ENCODE measurements at regions not wholly inside any gene's neighbourhood (a gene's known extent, or its start where the extent isn't known, plus 50 kb on each side); places are given as distances from the start of the nearest gene placed in this dataset.

GRCh38 chr5:111649516-111649915 lies 107.5 kb downstream of the NREP start:
- Histone ChIP-seq H3K9ac (ENCODE audit: low read length) (no peak overlapping the region), H3K27me3 (ENCODE audit: insufficient read depth, low read length) (no peaks in the 10 kb centered on the region), H3K4me1 (ENCODE audit: insufficient read depth, low read length) (no peaks in the 10 kb centered on the region), H4K20me1 (ENCODE audit: insufficient read depth, low read length) (no peaks in the 10 kb centered on the region), H2AFZ (ENCODE audit: low read depth, low read length) (no peak overlapping the region), H3K36me3 (ENCODE audit: insufficient read depth, low read length) (no peaks in the 10 kb centered on the region), H3K79me2 (ENCODE audit: insufficient read depth, low read length) (no peaks in the 10 kb centered on the region), H3K9me3 (ENCODE audit: insufficient read depth, low read depth, low read length) (no peaks in the 10 kb centered on the region), H3K4me3 (ENCODE audit: insufficient read depth, low read depth, low read length) (no peak overlapping the region), H3K27ac (ENCODE audit: low read depth, low read length) (no peak overlapping the region), H3K4me2 (ENCODE audit: low read length) (no peak overlapping the region)
- no peaks in the 10 kb centered on the region for H3K27me3 Mint-ChIP-seq (ENCODE audit: low read depth, unreplicated experiment)
- H3K9me3 Mint-ChIP-seq (ENCODE audit: unreplicated experiment): no peaks in the 10 kb centered on the region
- no peak for TF ChIP-seq CTCF (IDR thresholded peaks at IDR 0.05; ENCODE audit: insufficient read depth, low read depth, low read length)
- no peak for TF ChIP-seq EZH2 (IDR thresholded peaks at IDR 0.05; ENCODE audit: insufficient read depth, low read length)
- no peak overlapping the region for H3K27ac Mint-ChIP-seq (ENCODE audit: unreplicated experiment)
- no peaks in the 10 kb centered on the region for H3K36me3 Mint-ChIP-seq (ENCODE audit: low read depth, unreplicated experiment)
- H3K4me1 Mint-ChIP-seq (ENCODE audit: low read depth, unreplicated experiment): no peaks in the 10 kb centered on the region
- DNase-seq (ENCODE audit: low read depth): no peak
- no peak for FAIRE-seq
- no peak overlapping the region for H3K4me3 Mint-ChIP-seq (ENCODE audit: unreplicated experiment)

- FAIRE-seq (no peak), DNase-seq (ENCODE audit: low read depth) (no peak)
- TF ChIP-seq CTCF (IDR thresholded peaks at IDR 0.05; ENCODE audit: insufficient read depth, low read depth, low read length): no peak
- no peak for TF ChIP-seq EZH2 (IDR thresholded peaks at IDR 0.05; ENCODE audit: insufficient read depth, low read length)
- Mint-ChIP-seq H3K9me3 (ENCODE audit: unreplicated experiment) (peaks cover 4% of the 10 kb centered on the region), H3K36me3 (ENCODE audit: low read depth, unreplicated experiment) (no peaks in the 10 kb centered on the region), H3K4me1 (ENCODE audit: low read depth, unreplicated experiment) (no peaks in the 10 kb centered on the region), H3K27ac (ENCODE audit: unreplicated experiment) (no peak overlapping the region), H3K27me3 (ENCODE audit: low read depth, unreplicated experiment) (no peaks in the 10 kb centered on the region), H3K4me3 (ENCODE audit: unreplicated experiment) (no peak overlapping the region)
- no peaks in the 10 kb centered on the region for H3K79me2 ChIP-seq (ENCODE audit: insufficient read depth, low read length)
- H3K27me3 ChIP-seq (ENCODE audit: insufficient read depth, low read length): no peaks in the 10 kb centered on the region
- no peak overlapping the region for H3K4me3 ChIP-seq (ENCODE audit: insufficient read depth, low read depth, low read length)
- no peak overlapping the region for H3K9ac ChIP-seq (ENCODE audit: low read length)
- H3K36me3 ChIP-seq (ENCODE audit: insufficient read depth, low read length): no peaks in the 10 kb centered on the region
- H3K4me1 ChIP-seq (ENCODE audit: insufficient read depth, low read length): no peaks in the 10 kb centered on the region
- no peaks in the 10 kb centered on the region for H4K20me1 ChIP-seq (ENCODE audit: insufficient read depth, low read length)
- H3K9me3 ChIP-seq (ENCODE audit: insufficient read depth, low read depth, low read length): no peaks in the 10 kb centered on the region
- no peak overlapping the region for H2AFZ ChIP-seq (ENCODE audit: low read depth, low read length)
- H3K27ac ChIP-seq (ENCODE audit: low read depth, low read length): no peak overlapping the region
- H3K4me2 ChIP-seq (ENCODE audit: low read length): no peak overlapping the region
Measured at GRCh38 chr5:111645303-111645838, 111.6 kb downstream of the NREP start.

GRCh38 chr5:111643499-111643898 lies 113.5 kb downstream of the NREP start:
- no peaks in the 10 kb centered on the region for H3K4me1 Mint-ChIP-seq (ENCODE audit: low read depth, unreplicated experiment)
- H3K9me3 ChIP-seq (ENCODE audit: insufficient read depth, low read depth, low read length): peaks cover 13% of the 10 kb centered on the region
- DNase-seq (ENCODE audit: low read depth) (no peak), FAIRE-seq (no peak)
- no peak for TF ChIP-seq CTCF (IDR thresholded peaks at IDR 0.05; ENCODE audit: insufficient read depth, low read depth, low read length)
- no peak for TF ChIP-seq EZH2 (IDR thresholded peaks at IDR 0.05; ENCODE audit: insufficient read depth, low read length)
- no peak overlapping the region for H3K4me3 ChIP-seq (ENCODE audit: insufficient read depth, low read depth, low read length)
- peaks cover 15% of the 10 kb centered on the region for H3K9me3 Mint-ChIP-seq (ENCODE audit: unreplicated experiment)
- no peaks in the 10 kb centered on the region for H3K27me3 Mint-ChIP-seq (ENCODE audit: low read depth, unreplicated experiment)
- H3K36me3 ChIP-seq (ENCODE audit: insufficient read depth, low read length): no peaks in the 10 kb centered on the region
- H3K9ac ChIP-seq (ENCODE audit: low read length): no peak overlapping the region
- no peak overlapping the region for H3K4me2 ChIP-seq (ENCODE audit: low read length)
- H3K27ac ChIP-seq (ENCODE audit: low read depth, low read length): no peak overlapping the region
- H2AFZ ChIP-seq (ENCODE audit: low read depth, low read length): no peak overlapping the region
- no peaks in the 10 kb centered on the region for H3K4me1 ChIP-seq (ENCODE audit: insufficient read depth, low read length)
- no peak overlapping the region for H3K4me3 Mint-ChIP-seq (ENCODE audit: unreplicated experiment)
- H3K36me3 Mint-ChIP-seq (ENCODE audit: low read depth, unreplicated experiment): no peaks in the 10 kb centered on the region
- no peak overlapping the region for H3K27ac Mint-ChIP-seq (ENCODE audit: unreplicated experiment)
- H3K79me2 ChIP-seq (ENCODE audit: insufficient read depth, low read length): no peaks in the 10 kb centered on the region
- H4K20me1 ChIP-seq (ENCODE audit: insufficient read depth, low read length): no peaks in the 10 kb centered on the region
- no peaks in the 10 kb centered on the region for H3K27me3 ChIP-seq (ENCODE audit: insufficient read depth, low read length)
